ENCODE measurements at regions not wholly inside any gene's neighbourhood (a gene's known extent, or its start where the extent isn't known, plus 50 kb on each side); places are given as distances from the start of the nearest gene placed in this dataset.

- H3K36me3 ChIP-seq (replicated peaks; ENCODE audit: insufficient read depth, low read length) = no peaks in the 10 kb centered on the region
- H3F3A ChIP-seq (ENCODE audit: insufficient read depth, low read length) = no peaks in the 10 kb centered on the region
- no peak overlapping the region for H2AFZ ChIP-seq (ENCODE audit: low read length)
- no peak for TF ChIP-seq EZH2 (optimal IDR thresholded peaks at IDR 0.05; ENCODE audit: low read depth, low read length)
- no peak for TF ChIP-seq CTCF (IDR thresholded peaks at IDR 0.05; ENCODE audit: low read length)
- TF ChIP-seq EZH2phosphoT487 (IDR thresholded peaks at IDR 0.05; ENCODE audit: low read length) = no peak
- no peaks in the 10 kb centered on the region for H3K9me3 ChIP-seq (replicated peaks; ENCODE audit: insufficient read depth, low read length)
- no peaks in the 10 kb centered on the region for H3K9me2 ChIP-seq (replicated peaks; ENCODE audit: insufficient read depth, low read length)
- no peak for DNase-seq
- H3K9ac ChIP-seq (ENCODE audit: low read length) = no peak overlapping the region
- no peaks in the 10 kb centered on the region for H3K79me2 ChIP-seq (ENCODE audit: low read length)
- no peak overlapping the region for H3K4me2 ChIP-seq (ENCODE audit: low read depth, low read length)
- H3K4me1 ChIP-seq (ENCODE audit: low read length) = no peaks in the 10 kb centered on the region
- H4K20me1 ChIP-seq (ENCODE audit: insufficient read depth, low read length) = no peaks in the 10 kb centered on the region
- H3K27me3 ChIP-seq (replicated peaks; ENCODE audit: insufficient read depth, low read length) = no peaks in the 10 kb centered on the region
- no peak overlapping the region for H3K27ac ChIP-seq (ENCODE audit: low read length)
- H3K4me3 ChIP-seq (ENCODE audit: low read length) = no peak overlapping the region
Measured at GRCh38 chr7:84477786-84478478, 283.3 kb upstream of the SEMA3A start.

- Histone ChIP-seq H3K4me2 (ENCODE audit: low read depth, low read length) (no peak overlapping the region), H3K36me3 (replicated peaks; ENCODE audit: insufficient read depth, low read length) (no peaks in the 10 kb centered on the region), H3K79me2 (ENCODE audit: low read length) (no peaks in the 10 kb centered on the region), H3K27ac (ENCODE audit: low read length) (no peak overlapping the region), H3K9me3 (replicated peaks; ENCODE audit: insufficient read depth, low read length) (no peaks in the 10 kb centered on the region), H3F3A (ENCODE audit: insufficient read depth, low read length) (no peaks in the 10 kb centered on the region), H2AFZ (ENCODE audit: low read length) (no peak overlapping the region), H4K20me1 (ENCODE audit: insufficient read depth, low read length) (no peaks in the 10 kb centered on the region), H3K9me2 (replicated peaks; ENCODE audit: insufficient read depth, low read length) (no peaks in the 10 kb centered on the region), H3K27me3 (replicated peaks; ENCODE audit: insufficient read depth, low read length) (no peaks in the 10 kb centered on the region), H3K4me1 (ENCODE audit: low read length) (no peaks in the 10 kb centered on the region), H3K9ac (ENCODE audit: low read length) (no peak overlapping the region), H3K4me3 (ENCODE audit: low read length) (no peak overlapping the region)
- no peak for TF ChIP-seq EZH2phosphoT487 (IDR thresholded peaks at IDR 0.05; ENCODE audit: low read length)
- TF ChIP-seq EZH2 (optimal IDR thresholded peaks at IDR 0.05; ENCODE audit: low read depth, low read length) = no peak
- TF ChIP-seq CTCF (IDR thresholded peaks at IDR 0.05; ENCODE audit: low read length) = no peak
- no peak for DNase-seq
Measured at GRCh38 chr7:84474436-84474835, 279.8 kb upstream of the SEMA3A start.

GRCh38 chr7:84471576-84471975 lies 277.0 kb upstream of the SEMA3A start:
- Histone ChIP-seq H3K9ac (ENCODE audit: low read length) (no peak overlapping the region), H3F3A (ENCODE audit: insufficient read depth, low read length) (no peaks in the 10 kb centered on the region), H3K79me2 (ENCODE audit: low read length) (no peaks in the 10 kb centered on the region), H4K20me1 (ENCODE audit: insufficient read depth, low read length) (no peaks in the 10 kb centered on the region), H3K9me2 (replicated peaks; ENCODE audit: insufficient read depth, low read length) (no peaks in the 10 kb centered on the region), H3K9me3 (replicated peaks; ENCODE audit: insufficient read depth, low read length) (no peaks in the 10 kb centered on the region), H3K4me2 (ENCODE audit: low read depth, low read length) (no peak overlapping the region), H3K36me3 (replicated peaks; ENCODE audit: insufficient read depth, low read length) (no peaks in the 10 kb centered on the region), H3K27me3 (replicated peaks; ENCODE audit: insufficient read depth, low read length) (no peaks in the 10 kb centered on the region), H2AFZ (ENCODE audit: low read length) (no peak overlapping the region), H3K27ac (ENCODE audit: low read length) (no peak overlapping the region), H3K4me1 (ENCODE audit: low read length) (no peaks in the 10 kb centered on the region), H3K4me3 (ENCODE audit: low read length) (no peak overlapping the region)
- DNase-seq = no peak
- TF ChIP-seq EZH2 (optimal IDR thresholded peaks at IDR 0.05; ENCODE audit: low read depth, low read length) (no peak), EZH2phosphoT487 (IDR thresholded peaks at IDR 0.05; ENCODE audit: low read length) (no peak), CTCF (IDR thresholded peaks at IDR 0.05; ENCODE audit: low read length) (no peak)

Data from MM.1S (cell line).